ENCODE measurements at regions not wholly inside any gene's neighbourhood (a gene's known extent, or its start where the extent isn't known, plus 50 kb on each side); places are given as distances from the start of the nearest gene placed in this dataset.

- no peak for TF ChIP-seq CTCF (conservative IDR thresholded peaks at IDR 0.05; ENCODE audit: low read depth, low read length)
- no peak for TF ChIP-seq EZH2 (IDR thresholded peaks at IDR 0.05; ENCODE audit: borderline replicate concordance, low read depth, low read length, poor library complexity, severe bottlenecking)
Measured at GRCh38 chr6:8623441-8623840, 188.1 kb upstream of the SLC35B3 start.

All from A673 (cell line).